HUES6 (cell line): ENCODE measurements at regions not wholly inside any gene's neighbourhood (a gene's known extent, or its start where the extent isn't known, plus 50 kb on each side); places are given as distances from the start of the nearest gene placed in this dataset.

Experiments
- H3K27ac ChIP-seq: 2 replicates; pipeline ENCODE4 v1.7.0; 2013; ENCODE audit warnings: low read depth, mild to moderate bottlenecking, low read length, inconsistent platforms
- H3K27me3 ChIP-seq: 2 replicates; pipeline ENCODE4 v1.6.1; 2013; ENCODE audit warnings: low read length; ENCODE audit not compliant: control insufficient read depth, insufficient read depth
- H3K36me3 ChIP-seq: 2 replicates; pipeline ENCODE4 v1.6.1; 2013; ENCODE audit warnings: low read length; ENCODE audit not compliant: control insufficient read depth, insufficient read depth
- H3K4me1 ChIP-seq: 2 replicates; pipeline ENCODE4 v1.6.1; 2013; ENCODE audit warnings: low read length; ENCODE audit not compliant: control insufficient read depth, insufficient read depth
- H3K4me3 ChIP-seq: 2 replicates; pipeline ENCODE4 v1.5.1; 2013; ENCODE audit warnings: low read depth, low read length
- H3K9ac ChIP-seq: one replicate; pipeline ENCODE4 v1.6.1; 2013; ENCODE audit warnings: mild to moderate bottlenecking, low read length
- H3K9me3 ChIP-seq: 2 replicates; pipeline ENCODE4 v1.6.1; 2013; ENCODE audit warnings: low read depth, low read length; ENCODE audit not compliant: control insufficient read depth, insufficient read depth

- no peak overlapping the region for H3K9ac ChIP-seq
- H3K27ac ChIP-seq: no peak overlapping the region
- H3K9me3 ChIP-seq: no peaks in the 10 kb centered on the region
- H3K4me3 ChIP-seq: no peak overlapping the region
- no peaks in the 10 kb centered on the region for H3K27me3 ChIP-seq
- no peaks in the 10 kb centered on the region for H3K4me1 ChIP-seq
- H3K36me3 ChIP-seq: no peaks in the 10 kb centered on the region
Observed at GRCh38 chr13:37225414-37226070, 120.1 kb upstream of the CSNK1A1L start.

GRCh38 chr13:37216331-37216730 is 110.9 kb upstream of the CSNK1A1L start:
- H3K27me3 ChIP-seq: no peaks in the 10 kb centered on the region
- 0 out of 2 replicates have a peak, but pooled peaks cover 3% of the 10 kb centered on the region for H3K4me1 ChIP-seq
- H3K4me3 ChIP-seq: no peak overlapping the region
- H3K27ac ChIP-seq: no peak overlapping the region
- H3K9me3 ChIP-seq: peaks cover 3% of the 10 kb centered on the region; the same call in 1 of the 2 replicates
- no peak overlapping the region for H3K9ac ChIP-seq
- H3K36me3 ChIP-seq: no peaks in the 10 kb centered on the region

GRCh38 chr13:37212826-37213225 is 107.4 kb upstream of the CSNK1A1L start:
- Histone ChIP-seq H3K4me1 (0 out of 2 replicates have a peak, but pooled peaks cover 3% of the 10 kb centered on the region), H3K4me3 (no peak overlapping the region), H3K9me3 (peaks cover 3% of the 10 kb centered on the region; the same call in 1 of the 2 replicates), H3K9ac (no peak overlapping the region), H3K27me3 (no peaks in the 10 kb centered on the region), H3K27ac (no peak overlapping the region), H3K36me3 (no peaks in the 10 kb centered on the region)

GRCh38 chr13:37211487-37211886 is 106.0 kb upstream of the CSNK1A1L start:
- H3K27ac ChIP-seq: no peak overlapping the region
- H3K4me1 ChIP-seq: 0 out of 2 replicates have a peak, but pooled peaks cover 3% of the 10 kb centered on the region

GRCh38 chr13:37209621-37210580 is 104.4 kb upstream of the CSNK1A1L start:
- Histone ChIP-seq H3K4me1 (0 out of 2 replicates have a peak, but pooled peaks cover 3% of the 10 kb centered on the region), H3K9ac (no peak overlapping the region), H3K4me3 (no peak overlapping the region), H3K36me3 (no peaks in the 10 kb centered on the region), H3K27ac (no peak overlapping the region), H3K27me3 (no peaks in the 10 kb centered on the region), H3K9me3 (no peaks in the 10 kb centered on the region)

More at GRCh38 chr13:37211487-37211886, 106.0 kb upstream of the CSNK1A1L start:
- Histone ChIP-seq H3K4me3 (no peak overlapping the region), H3K9me3 (no peaks in the 10 kb centered on the region), H3K36me3 (no peaks in the 10 kb centered on the region), H3K9ac (no peak overlapping the region), H3K27me3 (no peaks in the 10 kb centered on the region)

- H3K27ac ChIP-seq: no peak overlapping the region
- H3K36me3 ChIP-seq: no peaks in the 10 kb centered on the region
- no peaks in the 10 kb centered on the region for H3K27me3 ChIP-seq
- H3K4me1 ChIP-seq: 0 out of 2 replicates have a peak, but pooled peaks cover 3% of the 10 kb centered on the region
- no peak overlapping the region for H3K9ac ChIP-seq
- no peaks in the 10 kb centered on the region for H3K9me3 ChIP-seq
- no peak overlapping the region for H3K4me3 ChIP-seq
Observed at GRCh38 chr13:37207691-37208451, 102.4 kb upstream of the CSNK1A1L start.

GRCh38 chr13:37202264-37202663 is 96.8 kb upstream of the CSNK1A1L start:
- no peak overlapping the region for H3K27ac ChIP-seq
- no peaks in the 10 kb centered on the region for H3K9me3 ChIP-seq
- H3K9ac ChIP-seq: no peak overlapping the region
- no peaks in the 10 kb centered on the region for H3K36me3 ChIP-seq
- no peaks in the 10 kb centered on the region for H3K27me3 ChIP-seq
- no peak overlapping the region for H3K4me3 ChIP-seq
- H3K4me1 ChIP-seq: peaks cover 25% of the 10 kb centered on the region

- Histone ChIP-seq H3K27ac (no peak overlapping the region), H3K27me3 (no peaks in the 10 kb centered on the region), H3K36me3 (no peaks in the 10 kb centered on the region), H3K9me3 (no peaks in the 10 kb centered on the region), H3K4me3 (no peak overlapping the region), H3K4me1 (peaks cover 25% of the 10 kb centered on the region), H3K9ac (no peak overlapping the region)
Observed at GRCh38 chr13:37201081-37201480, 95.6 kb upstream of the CSNK1A1L start.

- Histone ChIP-seq H3K9ac (peak overlapping the region; percentile 57), H3K27me3 (no peaks in the 10 kb centered on the region), H3K36me3 (no peaks in the 10 kb centered on the region), H3K9me3 (no peaks in the 10 kb centered on the region), H3K4me1 (peaks cover 25% of the 10 kb centered on the region), H3K4me3 (no peak overlapping the region), H3K27ac (peak overlapping the region; percentile 68; the same call in 1 of the 2 replicates)
Observed at GRCh38 chr13:37198629-37199028, 93.2 kb upstream of the CSNK1A1L start.

- Histone ChIP-seq H3K4me3 (no peak overlapping the region), H3K27me3 (no peaks in the 10 kb centered on the region), H3K9me3 (no peaks in the 10 kb centered on the region), H3K27ac (no peak overlapping the region), H3K36me3 (no peaks in the 10 kb centered on the region), H3K4me1 (peaks cover 16% of the 10 kb centered on the region), H3K9ac (no peak overlapping the region)
Observed at GRCh38 chr13:37195621-37196020, 90.2 kb upstream of the CSNK1A1L start.
